ENCODE measurements at regions not wholly inside any gene's neighbourhood (a gene's known extent, or its start where the extent isn't known, plus 50 kb on each side); places are given as distances from the start of the nearest gene placed in this dataset.

GRCh38 chr14:51444353-51445000, 204.4 kb downstream of the TMX1 start:
- no peak overlapping the region for H3K4ac ChIP-seq (replicated peaks; ENCODE audit: insufficient read length, low read depth, low read length)
- no peak overlapping the region for H4K91ac ChIP-seq (replicated peaks; ENCODE audit: insufficient read length, low read length)
- H2AFZ ChIP-seq (ENCODE audit: low read length) = no peak overlapping the region
- DNase-seq (ENCODE audit: low read depth in 1 of 2, low spot score in 2 of 2) (no peak), FAIRE-seq (no peak)
- H3K79me2 ChIP-seq (ENCODE audit: control insufficient read depth in 1 of 2, insufficient read depth in 2 of 2, low read length in 2 of 2) = no peaks in the 10 kb centered on the region
- no peak overlapping the region for H2BK120ac ChIP-seq (replicated peaks; ENCODE audit: low read depth, low read length)
- CTCF ChIA-PET (ENCODE audit: partially characterized antibody) = interaction anchor here (1.1 to 1.2 kb wide), 2 partner anchors 13 to 332 kb away, joined by 3 read pairs; no protein-coding TSS in a partner anchor
- no peaks in the 10 kb centered on the region for H4K20me1 ChIP-seq (replicated peaks in 1 of 2; ENCODE audit: control insufficient read depth in 1 of 2, insufficient read depth in 2 of 2, low read length in 2 of 2)
- H3K4me3 ChIP-seq (ENCODE audit: extremely low read depth in 1 of 4, insufficient read depth in 2 of 4, low read depth in 3 of 4, low read length in 4 of 4) = no peak overlapping the region
- no peaks in the 10 kb centered on the region for H3K79me1 ChIP-seq (ENCODE audit: low read depth, low read length)
- H3K9ac ChIP-seq (replicated peaks in 1 of 4; ENCODE audit: extremely low read depth in 1 of 4, low read depth in 3 of 4, low read length in 3 of 4) = no peak overlapping the region
- no peaks in the 10 kb centered on the region for H3K36me3 ChIP-seq (ENCODE audit: control insufficient read depth in 2 of 4, insufficient read depth in 4 of 4, low read length in 3 of 4)
- H3K56ac ChIP-seq (replicated peaks; ENCODE audit: insufficient read length, low read depth, low read length) = no peak overlapping the region
- H2AK5ac ChIP-seq (ENCODE audit: low read depth, low read length) = no peak overlapping the region
- H3K4me1 ChIP-seq (replicated peaks in 1 of 4; ENCODE audit: control insufficient read depth in 3 of 4, insufficient read depth in 4 of 4, low read length in 3 of 4) = 0 out of 7 replicates have a peak, but pooled peaks cover 0 to 3% (median 0%) of the 10 kb centered on the region in 4 experiments
- no peaks in the 10 kb centered on the region for H3K9me3 ChIP-seq (ENCODE audit: insufficient read depth in 2 of 2, low read depth in 1 of 2, low read length in 1 of 2)
- H2BK20ac ChIP-seq (ENCODE audit: low read length) = no peak overlapping the region
- no peak overlapping the region for H3K27ac ChIP-seq (ENCODE audit: low read depth, low read length)
- no peak overlapping the region for H4K5ac ChIP-seq (ENCODE audit: insufficient read length, low read depth, low read length)
- POLR2A ChIA-PET (ENCODE audit: partially characterized antibody) = interaction anchor here (0.9 kb wide), 1 partner anchor 11 kb away, joined by 3 read pairs; no protein-coding TSS in a partner anchor
- no peaks in the 10 kb centered on the region for H3K27me3 ChIP-seq (replicated peaks in 1 of 4; ENCODE audit: control insufficient read depth in 3 of 4, extremely low read depth in 1 of 4, insufficient read depth in 3 of 4, low read length in 3 of 4)
- no peak overlapping the region for H2BK5ac ChIP-seq (ENCODE audit: low read depth, low read length)
- H4K8ac ChIP-seq (ENCODE audit: extremely low read depth, insufficient read depth, low read length) = no peak overlapping the region
- no peak overlapping the region for H3K14ac ChIP-seq (ENCODE audit: insufficient read length)
- H2BK12ac ChIP-seq (ENCODE audit: low read depth, low read length) = no peak overlapping the region
- no peak overlapping the region for H3K4me2 ChIP-seq (ENCODE audit: insufficient read depth in 1 of 2, low read depth in 2 of 2, low read length in 2 of 2)
- no peak overlapping the region for H3K23ac ChIP-seq (ENCODE audit: insufficient read length)
- H3K23me2 ChIP-seq (ENCODE audit: low read depth, low read length) = no peaks in the 10 kb centered on the region; the same call in 1 of the 2 replicates
- 94% methylated on average over 9 of the region's 9 CpGs; no CpG with 5 or more reads in 1 of the 2 experiments for WGBS, 2 experiments (ENCODE audit: extremely low coverage in 1 of 2, insufficient coverage in 1 of 2, insufficient read length in 1 of 2, insufficient replicate concordance in 2 of 2, low coverage in 1 of 2, low lambda C conversion rate in 2 of 2, missing lambda C conversion rate in 1 of 2)
- H2BK15ac ChIP-seq (ENCODE audit: low read length) = no peak overlapping the region
- H3K18ac ChIP-seq (ENCODE audit: extremely low read depth, low read length) = no peak overlapping the region
- TF ChIP-seq BCL11A (IDR thresholded peaks at IDR 0.05; ENCODE audit: low read depth in 2 of 2, low read length in 2 of 2) (no peak), JUN (IDR thresholded peaks at IDR 0.05; ENCODE audit: low read depth, low read length) (no peak), EZH2 (IDR thresholded peaks at IDR 0.05; ENCODE audit: low read depth, low read length, severe bottlenecking) (no peak), HDAC6 (IDR thresholded peaks at IDR 0.05; ENCODE audit: low read depth, low read length) (no peak), TAF1 (IDR thresholded peaks at IDR 0.05; ENCODE audit: low read depth, low read length) (no peak), MAFK (IDR thresholded peaks at IDR 0.05; ENCODE audit: low read depth, low read length) (no peak), SRF (IDR thresholded peaks at IDR 0.05; ENCODE audit: low read depth, low read length) (no peak), SAP30 (IDR thresholded peaks at IDR 0.05; ENCODE audit: insufficient read depth, insufficient replicate concordance, low read length) (no peak), POU5F1 (IDR thresholded peaks at IDR 0.05; ENCODE audit: low read depth, low read length) (no peak), HDAC2 (IDR thresholded peaks at IDR 0.05; ENCODE audit: borderline replicate concordance in 1 of 2, low read depth in 2 of 2, low read length in 2 of 2) (no peak), NANOG (IDR thresholded peaks at IDR 0.05; ENCODE audit: insufficient read depth, low read depth, low read length, poor library complexity, severe bottlenecking) (no peak), E2F6 (IDR thresholded peaks at IDR 0.05) (no peak)

Measured in H1 (cell line).